HCT116 (cell line): ENCODE measurements at regions not wholly inside any gene's neighbourhood (a gene's known extent, or its start where the extent isn't known, plus 50 kb on each side); places are given as distances from the start of the nearest gene placed in this dataset.

Experiments used
- ATAC-seq: fragments of 200-7000 bp; cut with Tn5 transposase; 2 replicates; pipeline ENCODE4 v1.9.1; 2020; ENCODE audit warnings: mild to moderate bottlenecking, moderate library complexity
- BruUV-seq: library from RNA; stranded (reverse); fragments of 400-500 nt; replicated peaks from 2 replicates; lab custom pipeline; 2021; lab: Mats Ljungman, UMichigan
- CTCF ChIA-PET: fragments of 300-600 bp; sonication (Branson Sonifier 250); formaldehyde crosslinking; loops from one replicate; lab custom pipeline; 2021; ENCODE audit warnings: antibody characterized with exemption; lab: Charles Lee
- POLR2A ChIA-PET: fragments of 300-600, 350-600 bp; sonication (Branson Sonifier 250); formaldehyde crosslinking; loops from one replicate; lab custom pipeline; 2021; ENCODE audit warnings: antibody characterized with exemption; lab: Charles Lee
- RAD21 ChIA-PET, 2 experiments: fragments of 300-600 bp; sonication (Branson Sonifier 250); formaldehyde crosslinking; loops; one replicate each; lab custom pipeline; 2023; ENCODE audit warnings: low total read pairs in 2 of 2; ENCODE audit not compliant: uncharacterized antibody in 2 of 2, unreplicated experiment in 2 of 2, low non-redundant PET in 1 of 2; lab: Charles Lee
- DNase-seq: peaks from one replicate; pipeline ENCODE4 v3.0.0-alpha.2; 2010; ENCODE audit warnings: low read depth, low spot score
- H2AFZ ChIP-seq: fragments of 200-600 bp; shearing (Covaris generic), sonication (generic); 2 replicates; pipeline ENCODE4 v1.6.1; 2017; ENCODE audit warnings: low read depth, mixed run types, mixed read lengths, antibody characterized with exemption, low read length; ENCODE audit not compliant: poor library complexity, severe bottlenecking
- H3K27ac ChIP-seq: 2 replicates; pipeline ENCODE4 v1.5.1; 2012; ENCODE audit warnings: low read depth, low read length
- H3K27me3 ChIP-seq: fragments of 200-600 bp; sonication (generic); 2 replicates; pipeline ENCODE4 v1.6.1; 2016; ENCODE audit warnings: mixed run types, low read length, mixed read lengths; ENCODE audit not compliant: insufficient read depth
- H3K36me3 ChIP-seq, 2 experiments: fragments of 200-500 bp in 1 of 2; fragments of 200-600 bp in 1 of 2; sonication (Bioruptor generic) in 1 of 2; sonication (generic) in 1 of 2; 2 replicates each; pipeline versions ENCODE4 v1.5.1 to v1.6.1; 2014 to 2016; ENCODE audit warnings: low read length in 2 of 2, inconsistent platforms in 1 of 2, mixed read lengths in 1 of 2, mixed run types in 1 of 2; ENCODE audit not compliant: insufficient read depth in 2 of 2, control insufficient read depth in 1 of 2
- H3K4me1 ChIP-seq, 2 experiments: fragments of 200-600 bp in 1 of 2; sonication (generic) in 1 of 2; 2 replicates each; pipeline versions ENCODE4 v1.5.1 to v1.6.1; 2012 to 2017; ENCODE audit warnings: low read length in 2 of 2, inconsistent platforms in 1 of 2, mild to moderate bottlenecking in 1 of 2, mixed read lengths in 1 of 2, mixed run types in 1 of 2, moderate library complexity in 1 of 2; ENCODE audit not compliant: insufficient read depth in 2 of 2, control insufficient read depth in 1 of 2
- H3K4me2 ChIP-seq: fragments of 200-600 bp; sonication (generic); 2 replicates; pipeline ENCODE4 v1.6.1; 2017; ENCODE audit warnings: mixed run types, low read length, mixed read lengths
- H3K4me3 ChIP-seq, 2 experiments: fragments of 200-600 bp in 1 of 2; sonication (generic) in 1 of 2; replicated peaks in 1 of 2; 2 replicates each; pipeline ENCODE4 v1.5.1; 2011 to 2016; ENCODE audit warnings: low read length in 2 of 2, control low read depth in 1 of 2, low read depth in 1 of 2, mild to moderate bottlenecking in 1 of 2, mixed read lengths in 1 of 2, mixed run types in 1 of 2
- H3K79me2 ChIP-seq: fragments of 200-600 bp; sonication (generic); 2 replicates; pipeline ENCODE4 v1.6.1; 2017; ENCODE audit warnings: mild to moderate bottlenecking, mixed run types, low read length, moderate library complexity, mixed read lengths; ENCODE audit not compliant: insufficient read depth
- H3K9ac ChIP-seq: fragments of 200-600 bp; sonication (generic); 2 replicates; pipeline ENCODE4 v1.6.1; 2016; ENCODE audit warnings: low read length, mixed read lengths
- H3K9me2 ChIP-seq: fragments of 200-600 bp; sonication (generic), shearing (Covaris generic); 2 replicates; pipeline ENCODE4 v1.6.1; 2017; ENCODE audit warnings: mixed run types, mild to moderate bottlenecking, moderate library complexity; ENCODE audit not compliant: insufficient read depth
- H3K9me3 ChIP-seq, 2 experiments: fragments of 200-500 bp in 1 of 2; fragments of 200-600 bp in 1 of 2; sonication (Bioruptor generic) in 1 of 2; sonication (generic) in 1 of 2; 2 replicates each; pipeline ENCODE4 v1.6.1; 2014 to 2017; ENCODE audit warnings: low read length in 2 of 2, mixed read lengths in 2 of 2, inconsistent platforms in 1 of 2, low read depth in 1 of 2, mild to moderate bottlenecking in 1 of 2, mixed run types in 1 of 2, moderate library complexity in 1 of 2; ENCODE audit not compliant: control insufficient read depth in 1 of 2, insufficient read depth in 1 of 2
- H4K20me1 ChIP-seq: fragments of 200-600 bp; sonication (generic), shearing (Covaris generic); 2 replicates; pipeline ENCODE4 v1.6.1; 2017; ENCODE audit warnings: mixed run types, mild to moderate bottlenecking, moderate library complexity; ENCODE audit not compliant: insufficient read depth
- CEBPB ChIP-seq: IDR thresholded peaks from 2 replicates; pipeline ENCODE4 v1.6.1; 2012; ENCODE audit warnings: low read depth
- ELF1 ChIP-seq: IDR thresholded peaks from 2 replicates; pipeline ENCODE4 v1.6.1; 2012; ENCODE audit warnings: low read depth, borderline replicate concordance
- EZH2 ChIP-seq: fragments of 200-600 bp; sonication (generic); IDR thresholded peaks from 2 replicates; pipeline ENCODE4 v1.6.1; 2017; ENCODE audit warnings: antibody characterized with exemption, mixed run types
- FOSL1 ChIP-seq: IDR thresholded peaks from 2 replicates; pipeline ENCODE4 v1.6.1; 2012; ENCODE audit warnings: low read depth
- POLR2AphosphoS5 ChIP-seq: IDR thresholded peaks from 2 replicates; pipeline ENCODE4 v1.6.1; 2011; ENCODE audit warnings: mild to moderate bottlenecking, low read depth, low read length, moderate library complexity
- TCF7L2 ChIP-seq: IDR thresholded peaks from 2 replicates; pipeline ENCODE4 v1.7.0; 2011; ENCODE audit warnings: borderline replicate concordance, inconsistent platforms; ENCODE audit not compliant: insufficient read depth, insufficient read length; ENCODE audit errors: extremely low read depth
- intact Hi-C: fragments of 100-400 bp; cut with micrococcal nuclease; formaldehyde crosslinking; loops from 2 replicates; pipeline ENCODE4 v1.10.0; 2022

- no peak for DNase-seq
- H2AFZ ChIP-seq, result no peak overlapping the region
- TF ChIP-seq EZH2 (no peak), ELF1 (no peak), CEBPB (no peak), FOSL1 (no peak)
- no peaks in the 10 kb centered on the region for H4K20me1 ChIP-seq
- no peaks in the 10 kb centered on the region for H3K4me1 ChIP-seq
- no peaks in the 10 kb centered on the region for H3K9me3 ChIP-seq
- no peak overlapping the region for H3K9ac ChIP-seq
- ChIA-PET RAD21 (no interaction called here), CTCF (no interaction called here), POLR2A (no interaction called here)
- intact Hi-C loops, result no loop called here
- H3K9me2 ChIP-seq, result no peaks in the 10 kb centered on the region
- no peak overlapping the region for H3K4me2 ChIP-seq
- ATAC-seq, result no peak
- no peaks in the 10 kb centered on the region for H3K36me3 ChIP-seq
- no TSS peak for BruUV-seq
- no peaks in the 10 kb centered on the region for H3K79me2 ChIP-seq
- no peak overlapping the region for H3K4me3 ChIP-seq
- H3K27me3 ChIP-seq, result peaks cover 14% of the 10 kb centered on the region; the same call in 1 of the 2 replicates
- H3K27ac ChIP-seq, result no peak overlapping the region
Measured at GRCh38 chr1:217944550-217944949, 313.4 kb downstream of the SPATA17 start.

- RAD21 ChIA-PET, result no interaction called here
- Histone ChIP-seq H3K4me3 (no peak overlapping the region), H3K9me3 (no peaks in the 10 kb centered on the region), H3K27me3 (no peaks in the 10 kb centered on the region)
- intact Hi-C loops, result no loop called here
- CTCF ChIA-PET, result no interaction called here
- DNase-seq, result no peak
- TF ChIP-seq FOSL1 (no peak), CEBPB (no peak), POLR2AphosphoS5 (no peak), TCF7L2 (no peak)
- TF ChIP-seq, all 23 proteins: peak for 0
- no peak for ATAC-seq
- no peaks in the 10 kb centered on the region for H4K20me1 ChIP-seq
- no peak overlapping the region for H3K4me2 ChIP-seq
- H3K36me3 ChIP-seq, result no peaks in the 10 kb centered on the region
- H3K79me2 ChIP-seq, result no peaks in the 10 kb centered on the region
- no peak overlapping the region for H2AFZ ChIP-seq
- H3K27ac ChIP-seq, result no peak overlapping the region
- no peak overlapping the region for H3K9ac ChIP-seq
- H3K4me1 ChIP-seq, result no peaks in the 10 kb centered on the region
- no peaks in the 10 kb centered on the region for H3K9me2 ChIP-seq
- BruUV-seq, result no TSS peak
- POLR2A ChIA-PET, result no interaction called here
Measured at GRCh38 chr1:217946511-217946910, 315.4 kb downstream of the SPATA17 start.
